Activated CD4-positive, alpha-beta T cell treated with anti-CD3 and anti-CD28 coated beads, Interleukin-2, Interleukin-4, amounts not matched to agents 100 ng/mL and 50 ng/mL, durations not matched to agents 16 hours and 8 hours (primary cell): ENCODE measurements at regions not wholly inside any gene's neighbourhood (a gene's known extent, or its start where the extent isn't known, plus 50 kb on each side); places are given as distances from the start of the nearest gene placed in this dataset.
"Not testable (repeated sequence)": the region's sequence is repeated elsewhere in the genome, so short reads cannot be mapped to it uniquely, and the experiment has no call there.

Experiments used
- DNase-seq: peaks from one replicate; pipeline ENCODE4 v3.0.0-alpha.2; 2020; ENCODE audit warnings: low spot score

DNA sequence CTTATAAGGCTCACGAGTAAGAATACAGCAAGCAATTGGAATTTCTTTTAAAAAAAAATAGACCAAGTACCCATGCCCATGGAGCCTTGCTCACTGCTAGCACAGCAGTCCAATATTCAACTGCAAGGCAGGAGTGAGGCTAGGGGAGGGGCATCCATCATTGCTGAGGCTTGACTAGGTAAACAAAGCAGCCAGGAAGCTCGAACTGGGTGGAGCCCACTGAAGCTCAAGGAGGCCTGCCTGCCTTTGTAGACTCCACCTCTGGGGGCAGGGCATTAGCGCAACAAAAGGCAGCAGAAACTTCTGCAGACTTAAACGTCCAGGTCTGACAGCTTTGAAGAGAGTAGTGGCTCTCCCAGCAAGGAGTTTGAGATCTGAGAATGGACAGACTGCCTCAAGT is 84.0 kb upstream of the STEAP1 start:
- DNase-seq = not testable (repeated sequence)

DNA sequence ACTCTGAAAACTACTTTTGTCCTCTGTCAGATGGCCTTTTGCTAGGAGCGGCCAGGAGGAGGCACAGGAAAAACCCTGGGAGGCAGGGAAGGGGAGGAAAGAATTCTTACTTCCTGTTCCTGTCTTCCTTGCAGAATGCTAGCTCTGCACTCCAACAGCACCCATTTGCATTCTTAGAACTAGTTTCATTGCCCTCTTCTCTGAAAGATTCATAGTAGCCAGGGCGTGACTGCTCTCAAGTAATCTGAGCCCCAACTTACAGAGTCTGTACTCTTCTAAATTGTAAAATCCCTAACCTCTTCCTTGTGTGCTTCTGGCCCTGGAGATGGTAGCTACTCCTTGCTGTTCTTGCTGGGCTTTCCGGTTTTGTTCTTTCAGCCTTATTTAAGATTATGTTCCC is 75.3 kb upstream of the STEAP1 start:
- no peak for DNase-seq

DNA sequence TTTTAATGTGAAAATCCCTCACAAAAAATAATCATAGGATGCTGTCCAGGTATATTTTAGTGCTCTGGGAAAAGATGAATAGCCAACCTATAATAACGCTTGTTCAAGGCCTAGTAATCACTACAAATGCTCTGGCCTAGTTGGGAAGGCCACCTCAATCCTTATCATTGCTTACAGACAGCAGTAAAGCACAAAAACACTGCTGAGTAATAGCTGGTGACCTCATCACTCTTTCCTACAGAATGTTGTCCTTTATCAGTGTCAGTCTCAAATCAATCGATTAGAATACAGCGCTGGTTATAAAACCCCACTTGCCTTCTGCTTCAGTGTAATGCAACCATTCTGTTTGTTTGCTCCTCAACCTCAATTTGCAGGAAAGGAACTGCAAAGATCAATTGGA is 72.6 kb upstream of the STEAP1 start:
- DNase-seq = no peak

GRCh38 chr7:90092506-90092905 is 61.8 kb upstream of the STEAP1 start:
- DNase-seq = no peak

DNA sequence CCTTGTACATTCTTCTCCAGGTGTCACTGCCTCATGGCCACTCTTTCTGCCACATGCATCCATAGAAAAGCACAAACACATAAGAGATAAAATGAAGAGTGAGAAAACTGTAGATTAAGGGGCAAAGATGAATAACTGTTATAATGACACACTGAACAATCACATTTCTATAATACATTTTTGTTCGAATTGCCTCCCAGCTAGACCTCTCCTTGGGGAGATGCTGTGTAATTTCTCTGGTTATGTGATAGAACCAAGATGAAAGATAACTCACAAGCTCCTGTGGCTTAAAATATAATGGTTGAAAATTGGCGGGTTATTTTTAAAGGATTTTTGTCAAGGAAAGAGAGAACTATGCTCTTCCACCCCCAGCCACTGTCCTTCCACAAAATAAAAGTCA is 60.2 kb upstream of the STEAP1 start:
- no peak for DNase-seq
